OCI-LY7 (cell line): ENCODE measurements at regions not wholly inside any gene's neighbourhood (a gene's known extent, or its start where the extent isn't known, plus 50 kb on each side); places are given as distances from the start of the nearest gene placed in this dataset.

Experiments
- CTCF ChIP-seq: fragments of 200-600 bp; sonication (generic); conservative IDR thresholded peaks from 2 replicates; pipeline ENCODE4 v1.5.1; 2014; ENCODE audit warnings: mild to moderate bottlenecking, antibody characterized with exemption, low read length, moderate library complexity, mixed read lengths
- EZH2phosphoT487 ChIP-seq: fragments of 200-600 bp; sonication (generic); IDR thresholded peaks from 2 replicates; pipeline ENCODE4 v1.6.1; 2018; ENCODE audit warnings: low read depth, borderline replicate concordance, mild to moderate bottlenecking, mixed run types, antibody characterized with exemption, low read length, moderate library complexity, mixed read lengths

GRCh38 chr17:15154618-15155017 is 110.5 kb downstream of the PMP22 start:
- TF ChIP-seq CTCF: no peak
- no peak for TF ChIP-seq EZH2phosphoT487
